Naive thymus-derived CD8-positive, alpha-beta T cell (primary cell): ENCODE measurements at regions not wholly inside any gene's neighbourhood (a gene's known extent, or its start where the extent isn't known, plus 50 kb on each side); places are given as distances from the start of the nearest gene placed in this dataset.

Experiments
- ATAC-seq, 2 donors: fragments of 150-1000 bp; cut with Tn5 transposase in 1 of 2; sonication (Bioruptor Pico), chemical (Tn5 transposase) in 1 of 2; 1 replicate in 1 of 2; 2 replicates in 1 of 2; pipeline ENCODE4 v1.10.0; 2021; ENCODE audit warnings: mild to moderate bottlenecking in 2 of 2, moderate library complexity in 2 of 2
- POLR2A ChIA-PET: fragments of 350-600 bp; sonication (Branson Sonifier 250); formaldehyde crosslinking; loops from one replicate; lab custom pipeline; 2021; ENCODE audit warnings: antibody characterized with exemption; lab: Charles Lee
- DNase-seq, 10 donors: peaks; one replicate each; pipeline versions ENCODE4 v3.0.0 to v3.0.0-alpha.2; 2020 to 2022
- H3K27ac Mint-ChIP-seq, 10 donors: one replicate each; pipeline ENCODE4 v1.8.0; 2020 to 2022; ENCODE audit warnings: mild to moderate bottlenecking in 10 of 10, mixed read lengths in 10 of 10, moderate library complexity in 4 of 10, inconsistent platforms in 1 of 10
- H3K27me3 Mint-ChIP-seq, 5 donors: one replicate each; pipeline ENCODE4 v1.8.0; 2021 to 2022; ENCODE audit warnings: mixed read lengths in 5 of 5
- H3K36me3 Mint-ChIP-seq, 3 donors: one replicate each; pipeline ENCODE4 v1.8.0; 2020 to 2022; ENCODE audit warnings: mixed read lengths in 3 of 3, mild to moderate bottlenecking in 2 of 3, inconsistent platforms in 1 of 3
- H3K4me1 Mint-ChIP-seq, 4 donors: one replicate each; pipeline ENCODE4 v1.8.0; 2021 to 2022; ENCODE audit warnings: mixed read lengths in 4 of 4
- H3K4me3 Mint-ChIP-seq, 10 donors: one replicate each; pipeline ENCODE4 v1.8.0; 2020 to 2022; ENCODE audit warnings: mild to moderate bottlenecking in 10 of 10, mixed read lengths in 10 of 10, moderate library complexity in 6 of 10, inconsistent platforms in 1 of 10
- H3K9me3 Mint-ChIP-seq, 9 donors: one replicate each; pipeline ENCODE4 v1.8.0; 2020 to 2022; ENCODE audit warnings: mixed read lengths in 9 of 9, mild to moderate bottlenecking in 3 of 9, inconsistent platforms in 1 of 9, moderate library complexity in 1 of 9

DNA sequence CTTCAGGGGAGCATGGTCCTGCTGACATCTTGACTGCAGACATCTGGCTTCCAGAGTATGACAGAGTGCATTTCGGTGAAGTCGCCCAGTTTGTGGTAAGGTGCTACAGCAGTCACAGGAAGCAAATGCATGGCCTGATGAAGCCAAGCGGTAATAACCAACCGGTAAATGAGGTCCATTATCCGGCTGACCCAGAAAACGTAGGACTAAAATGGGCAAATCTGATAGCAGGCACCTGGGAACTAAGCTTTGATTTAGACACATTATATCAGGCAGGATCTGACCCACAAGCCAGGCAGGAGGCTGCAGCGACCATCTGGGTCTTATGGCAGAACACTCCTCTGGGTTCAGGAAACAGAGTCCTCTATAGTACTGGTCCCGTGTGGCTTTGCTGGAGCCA, 454.6 kb downstream of the GADD45G start:
- ATAC-seq (no peak), DNase-seq (no peak)
- H3K36me3 Mint-ChIP-seq: peaks cover 0 to 8% (median 0%) of the 10 kb centered on the region in 3 donors
- H3K4me1 Mint-ChIP-seq: no peaks in the 10 kb centered on the region
- POLR2A ChIA-PET: no interaction called here
- no peak overlapping the region for H3K27ac Mint-ChIP-seq
- H3K27me3 Mint-ChIP-seq: peaks cover 6 to 23% (median 11%) of the 10 kb centered on the region in 5 donors
- H3K9me3 Mint-ChIP-seq: no peaks in the 10 kb centered on the region
- no peak overlapping the region for H3K4me3 Mint-ChIP-seq

- no peak for ATAC-seq
- H3K4me3 Mint-ChIP-seq: no peak overlapping the region
- H3K27me3 Mint-ChIP-seq: peaks cover 5 to 14% (median 8%) of the 10 kb centered on the region in 5 donors
- H3K4me1 Mint-ChIP-seq: no peaks in the 10 kb centered on the region
- H3K36me3 Mint-ChIP-seq: peaks cover 0 to 8% (median 0%) of the 10 kb centered on the region in 3 donors
- DNase-seq: no peak
- POLR2A ChIA-PET: no interaction called here
- no peaks in the 10 kb centered on the region for H3K9me3 Mint-ChIP-seq
- H3K27ac Mint-ChIP-seq: no peak overlapping the region
Measured at GRCh38 chr9:90060256-90060655, 455.4 kb downstream of the GADD45G start.

DNA sequence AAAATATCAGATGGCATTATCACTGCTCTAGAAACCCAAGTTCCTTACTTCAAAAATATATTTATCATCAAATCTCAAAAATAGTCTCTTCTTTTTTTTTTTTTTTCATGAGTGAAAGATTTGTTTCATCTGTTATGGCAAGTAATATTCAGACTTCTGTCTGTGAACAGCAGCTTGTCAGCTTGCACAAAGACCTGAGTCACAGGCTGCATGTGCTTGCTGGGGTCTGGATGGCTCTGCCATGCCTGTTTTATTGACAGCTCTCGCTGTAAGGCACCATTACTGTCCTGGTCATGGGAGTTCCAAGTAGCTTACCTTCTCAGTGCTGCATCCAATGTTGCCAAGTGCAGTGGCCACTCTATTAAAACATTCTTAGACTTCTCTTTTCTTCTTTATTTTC, 456.4 kb downstream of the GADD45G start:
- POLR2A ChIA-PET: interaction anchor here (0.7 kb wide), 1 partner anchor 18 kb away, joined by 9 read pairs; no protein-coding TSS in a partner anchor
- H3K4me3 Mint-ChIP-seq: no peak overlapping the region
- no peaks in the 10 kb centered on the region for H3K4me1 Mint-ChIP-seq
- no peaks in the 10 kb centered on the region for H3K9me3 Mint-ChIP-seq
- DNase-seq (no peak), ATAC-seq (no peak)
- H3K36me3 Mint-ChIP-seq: peaks cover 0 to under 1% (median 0%) of the 10 kb centered on the region in 3 donors
- peaks cover under 1 to 5% (median 4%) of the 10 kb centered on the region in 5 donors for H3K27me3 Mint-ChIP-seq
- H3K27ac Mint-ChIP-seq: no peak overlapping the region

DNA sequence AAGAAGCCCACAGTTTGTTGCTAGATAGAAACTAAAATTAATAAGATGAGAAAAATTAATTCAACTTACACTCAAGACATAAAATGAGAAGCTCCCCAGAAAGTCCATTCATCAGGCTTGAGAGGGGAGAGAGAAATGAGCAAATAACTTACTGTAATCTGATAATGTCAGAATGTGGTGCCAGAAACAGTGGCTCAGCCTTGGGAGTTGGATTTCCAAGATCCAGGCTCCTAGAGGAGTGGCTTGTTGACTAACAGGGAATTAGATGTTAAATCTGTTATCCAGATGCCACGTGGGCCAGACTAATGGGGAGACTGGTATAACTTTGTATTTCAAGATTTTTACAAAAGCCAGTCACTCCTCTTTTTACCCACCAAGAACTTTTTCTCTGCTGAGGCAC, 458.2 kb downstream of the GADD45G start:
- DNase-seq: no peak
- peaks cover 0 to 5% (median 2%) of the 10 kb centered on the region in 5 donors for H3K27me3 Mint-ChIP-seq
- no peaks in the 10 kb centered on the region for H3K4me1 Mint-ChIP-seq
- H3K4me3 Mint-ChIP-seq: no peak overlapping the region
- no peak overlapping the region for H3K27ac Mint-ChIP-seq
- no peak for ATAC-seq
- H3K9me3 Mint-ChIP-seq: no peaks in the 10 kb centered on the region
- no peaks in the 10 kb centered on the region for H3K36me3 Mint-ChIP-seq
- POLR2A ChIA-PET: no interaction called here

GRCh38 chr9:90064248-90064647, 459.4 kb downstream of the GADD45G start:
- Mint-ChIP-seq H3K9me3 (no peaks in the 10 kb centered on the region), H3K27ac (no peak overlapping the region), H3K27me3 (peaks cover 0 to 14% (median 10%) of the 10 kb centered on the region in 5 donors), H3K4me1 (no peaks in the 10 kb centered on the region), H3K4me3 (no peak overlapping the region), H3K36me3 (no peaks in the 10 kb centered on the region)
- DNase-seq: no peak
- no peak for ATAC-seq
- POLR2A ChIA-PET: no interaction called here

DNA sequence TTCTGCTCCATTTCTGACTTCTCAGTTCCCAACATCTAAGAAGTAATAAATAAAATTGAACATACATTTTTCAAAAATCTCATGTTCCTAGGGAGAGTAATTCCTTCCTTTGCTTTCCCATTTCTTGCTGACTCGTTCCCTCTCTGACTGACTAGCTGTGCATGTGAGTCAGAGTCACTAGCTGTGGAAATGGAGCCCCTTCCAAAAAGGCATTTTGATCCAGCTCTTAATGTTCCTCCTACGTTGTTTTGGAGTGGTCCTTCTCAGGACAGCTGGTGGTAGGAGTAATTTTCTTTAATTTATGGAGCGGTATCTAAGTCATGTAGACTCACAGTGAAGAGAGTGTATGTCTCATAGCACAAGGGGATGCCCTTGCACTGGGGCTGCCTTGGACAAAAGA, 460.2 kb downstream of the GADD45G start:
- Mint-ChIP-seq H3K27ac (peak overlapping the region in 1 of 10 donors; percentile 49), H3K9me3 (no peaks in the 10 kb centered on the region), H3K4me1 (no peaks in the 10 kb centered on the region), H3K27me3 (peaks cover under 1 to 18% (median 13%) of the 10 kb centered on the region in 5 donors), H3K36me3 (no peaks in the 10 kb centered on the region), H3K4me3 (no peak overlapping the region)
- ATAC-seq (no peak), DNase-seq (no peak)
- POLR2A ChIA-PET: no interaction called here

DNA sequence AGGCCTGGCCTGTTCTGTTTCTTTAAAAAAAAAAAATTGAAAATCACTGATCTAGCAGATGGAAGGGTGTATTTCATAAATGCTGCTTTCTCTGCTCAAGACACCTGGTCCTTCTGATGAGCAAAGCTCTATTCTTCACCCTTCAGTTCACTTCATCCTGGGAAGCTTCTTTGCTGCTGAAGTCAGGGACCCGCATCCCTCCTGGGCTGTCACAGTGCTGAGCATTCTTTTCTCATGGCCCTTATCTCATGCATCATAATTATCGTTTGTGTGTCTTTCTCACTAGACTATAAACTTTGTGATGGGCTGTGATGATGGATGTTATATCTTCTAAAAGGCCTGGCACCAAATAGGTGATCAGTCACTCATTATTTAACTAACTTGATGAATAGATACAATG, 461.0 kb downstream of the GADD45G start:
- ATAC-seq: no peak
- Mint-ChIP-seq H3K27me3 (peaks cover 2 to 18% (median 13%) of the 10 kb centered on the region in 5 donors), H3K4me3 (no peak overlapping the region), H3K9me3 (no peaks in the 10 kb centered on the region), H3K4me1 (no peaks in the 10 kb centered on the region), H3K36me3 (no peaks in the 10 kb centered on the region), H3K27ac (no peak overlapping the region)
- POLR2A ChIA-PET: no interaction called here
- DNase-seq: no peak

DNA sequence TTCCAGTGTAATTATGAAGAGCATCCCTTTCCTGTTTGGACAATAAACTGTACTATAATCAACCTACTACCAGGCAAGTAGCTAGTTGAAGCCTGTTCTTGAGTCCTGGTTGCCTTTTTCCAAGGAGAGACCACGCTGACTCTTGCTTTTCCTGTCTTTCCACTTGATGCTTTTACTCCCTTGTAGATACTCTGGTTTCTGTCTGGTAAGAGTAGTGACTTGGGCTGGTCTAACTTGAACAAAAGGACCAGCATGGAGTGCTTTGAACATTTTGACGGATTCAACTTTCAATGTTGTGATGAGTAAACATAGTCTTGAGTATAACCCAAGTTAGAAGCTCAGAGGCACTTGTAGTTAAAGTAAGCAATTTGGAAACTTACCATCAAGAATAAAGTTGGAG, 464.3 kb downstream of the GADD45G start:
- POLR2A ChIA-PET: no interaction called here
- Mint-ChIP-seq H3K27ac (no peak overlapping the region), H3K4me3 (no peak overlapping the region), H3K36me3 (no peaks in the 10 kb centered on the region), H3K27me3 (peaks cover 6 to 20% (median 12%) of the 10 kb centered on the region in 5 donors), H3K4me1 (no peaks in the 10 kb centered on the region), H3K9me3 (no peaks in the 10 kb centered on the region)
- ATAC-seq: no peak
- DNase-seq: no peak

GRCh38 chr9:90070056-90070455, 465.2 kb downstream of the GADD45G start:
- peaks cover 8 to 26% (median 12%) of the 10 kb centered on the region in 5 donors for H3K27me3 Mint-ChIP-seq
- POLR2A ChIA-PET: no interaction called here
- H3K36me3 Mint-ChIP-seq: no peaks in the 10 kb centered on the region
- H3K9me3 Mint-ChIP-seq: no peaks in the 10 kb centered on the region
- H3K4me3 Mint-ChIP-seq: no peak overlapping the region
- no peak overlapping the region for H3K27ac Mint-ChIP-seq
- DNase-seq: no peak
- no peak for ATAC-seq
- H3K4me1 Mint-ChIP-seq: no peaks in the 10 kb centered on the region

GRCh38 chr9:90070469-90070868, 465.7 kb downstream of the GADD45G start:
- POLR2A ChIA-PET: no interaction called here
- Mint-ChIP-seq H3K4me1 (no peaks in the 10 kb centered on the region), H3K27me3 (peaks cover 9 to 30% (median 12%) of the 10 kb centered on the region in 5 donors), H3K36me3 (no peaks in the 10 kb centered on the region), H3K27ac (no peak overlapping the region), H3K9me3 (no peaks in the 10 kb centered on the region), H3K4me3 (no peak overlapping the region)
- DNase-seq (no peak), ATAC-seq (no peak)

- no peaks in the 10 kb centered on the region for H3K36me3 Mint-ChIP-seq
- H3K4me1 Mint-ChIP-seq: no peaks in the 10 kb centered on the region
- H3K27ac Mint-ChIP-seq: no peak overlapping the region
- peaks cover 9 to 36% (median 12%) of the 10 kb centered on the region in 5 donors for H3K27me3 Mint-ChIP-seq
- no peak overlapping the region for H3K4me3 Mint-ChIP-seq
- DNase-seq (no peak), ATAC-seq (no peak)
- POLR2A ChIA-PET: no interaction called here
- no peaks in the 10 kb centered on the region for H3K9me3 Mint-ChIP-seq
Measured at GRCh38 chr9:90070931-90071660, 466.3 kb downstream of the GADD45G start.

- Mint-ChIP-seq H3K9me3 (no peaks in the 10 kb centered on the region), H3K4me1 (peaks cover 0 to 3% (median 0%) of the 10 kb centered on the region in 4 donors), H3K27me3 (peaks cover 13 to 53% (median 24%) of the 10 kb centered on the region in 5 donors), H3K36me3 (no peaks in the 10 kb centered on the region), H3K27ac (peak overlapping the region in 1 of 10 donors; percentile 63), H3K4me3 (no peak overlapping the region)
- ATAC-seq: no peak
- POLR2A ChIA-PET: no interaction called here
- DNase-seq: no peak
Measured at GRCh38 chr9:90073186-90073945, 468.6 kb downstream of the GADD45G start.

DNA sequence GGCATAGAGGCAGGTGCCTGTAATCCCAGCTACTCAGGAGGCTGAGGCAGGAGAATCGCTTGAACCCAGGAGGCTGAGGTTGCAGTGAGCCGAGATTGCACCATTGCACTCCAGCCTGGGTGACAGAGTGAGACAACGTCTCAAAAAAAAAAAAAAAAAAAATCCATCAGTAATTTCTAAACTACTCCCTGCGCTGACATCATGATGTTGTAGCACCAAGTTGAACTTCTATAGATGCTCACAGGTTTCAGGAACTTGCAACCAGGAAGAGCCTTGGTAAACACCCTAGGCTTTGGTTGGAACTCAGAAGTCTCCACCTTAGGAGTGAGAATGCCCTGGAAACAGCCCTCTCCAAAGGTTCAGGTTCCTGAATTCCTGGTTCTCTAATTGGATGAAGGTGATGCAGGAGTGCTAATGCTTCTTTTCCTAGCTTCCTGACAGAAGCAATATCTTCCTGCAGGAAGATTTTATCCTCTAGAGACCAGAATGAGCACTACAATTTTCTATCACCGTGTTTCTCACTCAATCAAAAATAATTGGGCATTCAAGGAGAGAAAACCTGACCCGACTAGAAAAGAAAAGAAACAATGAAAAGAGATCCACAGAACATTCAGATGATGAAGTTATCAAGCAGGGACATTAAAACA, 469.6 kb downstream of the GADD45G start:
- POLR2A ChIA-PET: no interaction called here
- ATAC-seq: no peak
- Mint-ChIP-seq H3K36me3 (no peaks in the 10 kb centered on the region), H3K4me1 (peaks cover 0 to 8% (median 0%) of the 10 kb centered on the region in 4 donors), H3K27me3 (peaks cover 8 to 50% (median 27%) of the 10 kb centered on the region in 5 donors), H3K27ac (no peak overlapping the region), H3K4me3 (no peak overlapping the region), H3K9me3 (no peaks in the 10 kb centered on the region)
- no peak for DNase-seq
